Prostate gland (tissue), 2 donors: ENCODE measurements at regions not wholly inside any gene's neighbourhood (a gene's known extent, or its start where the extent isn't known, plus 50 kb on each side); places are given as distances from the start of the nearest gene placed in this dataset.

Experiments used
- POLR2AphosphoS5 ChIP-seq: sonication (generic); formaldehyde crosslinking; IDR thresholded peaks from one replicate; pipeline ENCODE4 v1.6.1; 2017; ENCODE audit warnings: antibody characterized with exemption
- TF ChIP-seq, protein P1 (sequence below), 4 experiments: fragments of 200-600 bp in 2 of 4; fragments of 450-650 bp in 2 of 4; sonication (generic) in 2 of 4; IDR thresholded peaks; 1 replicate in 3 of 4; 2 replicates in 1 of 4; pipeline ENCODE4 v1.5.1; 2016 to 2019; ENCODE audit warnings: antibody characterized with exemption in 4 of 4, mild to moderate bottlenecking in 2 of 4, moderate library complexity in 2 of 4

DNA sequence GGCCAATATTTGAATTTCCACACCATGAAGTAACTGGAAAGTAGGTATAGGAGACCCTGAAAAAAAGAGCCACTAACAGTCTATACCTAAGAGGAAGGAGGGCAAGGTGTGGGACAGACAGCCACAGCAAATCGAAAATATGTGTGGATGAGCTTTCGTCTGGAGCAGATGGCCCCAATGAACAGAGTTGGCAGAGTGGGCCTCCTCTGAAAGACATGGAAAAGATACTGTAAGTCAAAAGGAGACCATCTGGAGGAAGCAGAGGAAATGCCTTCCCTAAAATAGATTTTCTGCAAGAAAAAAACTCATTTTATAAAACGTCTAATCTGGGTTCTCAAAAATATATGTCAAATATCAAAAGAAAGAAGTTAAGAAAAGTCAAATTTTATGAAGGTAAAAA lies 157.2 kb upstream of the PRKD1 start:
- no peak for TF ChIP-seq POLR2AphosphoS5
- TF ChIP-seq, protein P1, sequence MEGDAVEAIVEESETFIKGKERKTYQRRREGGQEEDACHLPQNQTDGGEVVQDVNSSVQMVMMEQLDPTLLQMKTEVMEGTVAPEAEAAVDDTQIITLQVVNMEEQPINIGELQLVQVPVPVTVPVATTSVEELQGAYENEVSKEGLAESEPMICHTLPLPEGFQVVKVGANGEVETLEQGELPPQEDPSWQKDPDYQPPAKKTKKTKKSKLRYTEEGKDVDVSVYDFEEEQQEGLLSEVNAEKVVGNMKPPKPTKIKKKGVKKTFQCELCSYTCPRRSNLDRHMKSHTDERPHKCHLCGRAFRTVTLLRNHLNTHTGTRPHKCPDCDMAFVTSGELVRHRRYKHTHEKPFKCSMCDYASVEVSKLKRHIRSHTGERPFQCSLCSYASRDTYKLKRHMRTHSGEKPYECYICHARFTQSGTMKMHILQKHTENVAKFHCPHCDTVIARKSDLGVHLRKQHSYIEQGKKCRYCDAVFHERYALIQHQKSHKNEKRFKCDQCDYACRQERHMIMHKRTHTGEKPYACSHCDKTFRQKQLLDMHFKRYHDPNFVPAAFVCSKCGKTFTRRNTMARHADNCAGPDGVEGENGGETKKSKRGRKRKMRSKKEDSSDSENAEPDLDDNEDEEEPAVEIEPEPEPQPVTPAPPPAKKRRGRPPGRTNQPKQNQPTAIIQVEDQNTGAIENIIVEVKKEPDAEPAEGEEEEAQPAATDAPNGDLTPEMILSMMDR (IDR thresholded peaks at IDR 0.05): no peak
